IMR-90 (cell line): ENCODE measurements at regions not wholly inside any gene's neighbourhood (a gene's known extent, or its start where the extent isn't known, plus 50 kb on each side); places are given as distances from the start of the nearest gene placed in this dataset.

Source experiments
- ATAC-seq: fragments of 200-7000 bp; cut with Tn5 transposase; 2 replicates; pipeline ENCODE4 v1.9.1; 2020; ENCODE audit warnings: low read depth, mild to moderate bottlenecking, moderate library complexity
- BruUV-seq: library from RNA; stranded (reverse); fragments of 400-500 nt; replicated peaks from 2 replicates; lab custom pipeline; 2021; lab: Mats Ljungman, UMichigan
- CTCF ChIA-PET: fragments of 300-600 bp; formaldehyde crosslinking; extraction: SDS; loops from one replicate; lab custom pipeline; 2021; ENCODE audit warnings: antibody characterized with exemption; lab: Yijun Ruan, JAX
- POLR2A ChIA-PET: fragments of 300-600 bp; sonication (Branson Sonifier 250); formaldehyde crosslinking; loops from one replicate; lab custom pipeline; 2022; ENCODE audit warnings: antibody characterized with exemption; ENCODE audit not compliant: unreplicated experiment; lab: Charles Lee
- DNase-seq: peaks from one replicate; pipeline ENCODE4 v3.0.0; 2013
- H2AFZ ChIP-seq: replicated peaks from 2 replicates; pipeline ENCODE3; 2013; ENCODE audit warnings: low read length, mild to moderate bottlenecking; ENCODE audit not compliant: poor library complexity
- H2AK5ac ChIP-seq: 2 replicates; pipeline ENCODE4 v1.6.1; 2013; ENCODE audit warnings: low read depth, low read length, inconsistent platforms
- H2AK9ac ChIP-seq: replicated peaks from 2 replicates; pipeline ENCODE3; 2013; ENCODE audit warnings: mild to moderate bottlenecking, low read depth, low read length, moderate library complexity; ENCODE audit not compliant: poor library complexity
- H2BK120ac ChIP-seq: 2 replicates; pipeline ENCODE4 v1.6.1; 2013; ENCODE audit warnings: low read depth, low read length, inconsistent platforms
- H2BK15ac ChIP-seq: 3 replicates; pipeline ENCODE4 v1.6.1; 2013; ENCODE audit warnings: low read depth, low read length, inconsistent platforms
- H2BK20ac ChIP-seq: 2 replicates; pipeline ENCODE4 v1.6.1; 2013; ENCODE audit warnings: low read depth, mild to moderate bottlenecking, inconsistent platforms, low read length, moderate library complexity
- H2BK5ac ChIP-seq: 2 replicates; pipeline ENCODE4 v1.6.1; 2013; ENCODE audit warnings: mild to moderate bottlenecking, low read depth, low read length, inconsistent platforms; ENCODE audit not compliant: poor library complexity, severe bottlenecking
- H3K14ac ChIP-seq: replicated peaks from 2 replicates; pipeline ENCODE4 v1.6.1; 2013; ENCODE audit warnings: low read depth, low read length, inconsistent platforms
- H3K18ac ChIP-seq: 2 replicates; pipeline ENCODE4 v1.6.1; 2013; ENCODE audit warnings: low read depth, low read length, control low read depth
- H3K23ac ChIP-seq: 2 replicates; pipeline ENCODE4 v1.6.1; 2013; ENCODE audit warnings: low read depth, low read length, inconsistent platforms
- H3K27ac ChIP-seq: 2 replicates; pipeline ENCODE4 v1.5.1; 2013; ENCODE audit warnings: mild to moderate bottlenecking, control low read depth, low read length; ENCODE audit not compliant: insufficient read depth
- H3K27me3 ChIP-seq: 2 replicates; pipeline ENCODE4 v1.6.1; 2013; ENCODE audit warnings: low read length; ENCODE audit not compliant: control insufficient read depth, insufficient read depth
- H3K36me3 ChIP-seq: 2 replicates; pipeline ENCODE4 v1.6.1; 2013; ENCODE audit warnings: low read length, mixed read lengths; ENCODE audit not compliant: control insufficient read depth, insufficient read depth
- H3K4ac ChIP-seq: 2 replicates; pipeline ENCODE4 v1.6.1; 2013; ENCODE audit warnings: low read depth, low read length, inconsistent platforms
- H3K4me1 ChIP-seq: 2 replicates; pipeline ENCODE4 v1.6.1; 2013; ENCODE audit warnings: low read length, mixed read lengths; ENCODE audit not compliant: control insufficient read depth, insufficient read depth
- H3K4me2 ChIP-seq: 2 replicates; pipeline ENCODE4 v1.6.1; 2013; ENCODE audit warnings: low read depth, mild to moderate bottlenecking, control low read depth, low read length, moderate library complexity
- H3K4me3 ChIP-seq: 2 replicates; pipeline ENCODE4 v1.5.1; 2013; ENCODE audit warnings: low read depth, mild to moderate bottlenecking, control low read depth, low read length, moderate library complexity; ENCODE audit not compliant: insufficient read depth
- H3K56ac ChIP-seq: 2 replicates; pipeline ENCODE4 v1.6.1; 2013; ENCODE audit warnings: low read length, inconsistent platforms; ENCODE audit not compliant: insufficient read depth; ENCODE audit errors: extremely low read depth
- H3K79me1 ChIP-seq, 2 experiments: 2 replicates each; pipeline ENCODE4 v1.6.1; 2013; ENCODE audit warnings: low read length in 2 of 2, inconsistent platforms in 1 of 2, low read depth in 1 of 2
- H3K9ac ChIP-seq: 2 replicates; pipeline ENCODE4 v1.6.1; 2013; ENCODE audit warnings: low read depth, low read length, control low read depth
- H3K9me1 ChIP-seq: 2 replicates; pipeline ENCODE4 v1.6.1; 2013; ENCODE audit warnings: low read length, inconsistent platforms; ENCODE audit not compliant: insufficient read depth
- H3K9me3 ChIP-seq: 2 replicates; pipeline ENCODE4 v1.6.1; 2013; ENCODE audit warnings: low read length; ENCODE audit not compliant: control insufficient read depth, insufficient read depth
- H4K20me1 ChIP-seq: 2 replicates; pipeline ENCODE4 v1.6.1; 2013; ENCODE audit warnings: low read length, inconsistent platforms; ENCODE audit not compliant: insufficient read depth
- H4K5ac ChIP-seq: 2 replicates; pipeline ENCODE4 v1.6.1; 2013; ENCODE audit warnings: mild to moderate bottlenecking, low read depth, low read length, control low read depth
- H4K8ac ChIP-seq, 2 experiments: 2 replicates each; pipeline ENCODE4 v1.6.1; 2013; ENCODE audit warnings: low read depth in 2 of 2, low read length in 2 of 2, control low read depth in 1 of 2, inconsistent platforms in 1 of 2
- H4K91ac ChIP-seq: 2 replicates; pipeline ENCODE4 v1.6.1; 2013; ENCODE audit warnings: low read depth, low read length, inconsistent platforms; ENCODE audit not compliant: insufficient read depth
- CEBPB ChIP-seq: IDR thresholded peaks from 2 replicates; pipeline ENCODE4 v1.6.1; 2012; ENCODE audit warnings: low read depth, low read length, improper control_type of control experiment
- RAD21 ChIP-seq: IDR thresholded peaks from 2 replicates; pipeline ENCODE4 v1.6.1; 2012; ENCODE audit warnings: low read length, improper control_type of control experiment
- WGBS, 2 experiments: methylation state at CpG; one replicate each; pipeline versions ENCODE4 v1.1.5 to v1.1.7; 2013; ENCODE audit warnings: missing lambda C conversion rate in 2 of 2; ENCODE audit not compliant: insufficient read length in 1 of 2; ENCODE audit errors: extremely low coverage in 2 of 2; 5-methylcytosine and 5-hydroxymethylcytosine counted together
- dilution Hi-C: fragments of 300-500 bp; cut with HindIII; formaldehyde crosslinking; loops from one replicate; pipeline ENCODE4 v1.14.3; 2018; ENCODE audit warnings: low sequenced_read_pairs; ENCODE audit not compliant: unreplicated experiment
- in situ Hi-C: fragments of 300-500 bp; cut with MboI; formaldehyde crosslinking; loops from 3 replicates; pipeline ENCODE4 v1.14.3; 2019; ENCODE audit warnings: low sequenced_read_pairs, inconsistent platforms, mixed read lengths
- intact Hi-C: fragments of 100-400 bp; cut with micrococcal nuclease; formaldehyde crosslinking; loops from 2 replicates; pipeline ENCODE4 v1.10.0; 2022

DNA sequence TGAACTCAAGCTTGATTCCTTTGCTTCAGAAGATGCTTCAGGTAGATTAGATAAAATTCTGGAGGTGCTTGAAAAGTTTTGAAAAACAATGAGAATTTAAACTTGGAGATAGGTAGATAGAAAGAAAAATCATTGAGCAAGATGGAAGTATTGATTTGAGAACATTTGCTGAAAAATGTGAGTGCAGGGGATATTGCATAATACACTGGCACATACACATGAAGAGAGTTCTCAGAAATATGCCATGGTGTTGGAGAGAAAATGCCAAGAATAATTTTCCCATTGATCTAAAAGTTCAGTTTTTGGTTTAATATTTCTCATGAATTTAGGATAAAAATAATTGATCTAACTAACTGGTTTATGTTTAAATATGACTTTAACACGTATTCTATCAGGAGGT lies 107.2 kb upstream of the GBE1 start:
- H4K8ac ChIP-seq = no peak overlapping the region
- WGBS, 2 experiments = no CpG with 5 or more reads among the region's 1 CpG
- H4K5ac ChIP-seq = no peak overlapping the region
- dilution Hi-C loops (no loop called here), intact Hi-C loops (no loop called here), in situ Hi-C loops (no loop called here)
- no peak overlapping the region for H3K4ac ChIP-seq
- H3K79me1 ChIP-seq = no peaks in the 10 kb centered on the region
- no peak overlapping the region for H2AFZ ChIP-seq
- no peak overlapping the region for H2BK120ac ChIP-seq
- DNase-seq (no peak), ATAC-seq (no peak)
- peak; percentile 30; the same call in 1 of the 2 replicates for TF ChIP-seq CEBPB
- no peak for TF ChIP-seq RAD21
- H3K9ac ChIP-seq = no peak overlapping the region
- H3K4me2 ChIP-seq = no peak overlapping the region
- H3K23ac ChIP-seq = no peak overlapping the region
- POLR2A ChIA-PET = no interaction called here
- H3K36me3 ChIP-seq = no peaks in the 10 kb centered on the region
- no peak overlapping the region for H3K4me3 ChIP-seq
- no peak overlapping the region for H3K56ac ChIP-seq
- H3K4me1 ChIP-seq = no peaks in the 10 kb centered on the region
- CTCF ChIA-PET = no interaction called here
- H2BK15ac ChIP-seq = no peak overlapping the region
- no peak overlapping the region for H2BK5ac ChIP-seq
- H4K20me1 ChIP-seq = no peaks in the 10 kb centered on the region
- H3K27ac ChIP-seq = no peak overlapping the region
- H2BK20ac ChIP-seq = no peak overlapping the region
- H3K14ac ChIP-seq = no peak overlapping the region
- H3K18ac ChIP-seq = no peak overlapping the region
- no peak overlapping the region for H2AK9ac ChIP-seq
- H3K27me3 ChIP-seq = no peaks in the 10 kb centered on the region; the same call in 1 of the 2 replicates
- H3K9me1 ChIP-seq = no peaks in the 10 kb centered on the region
- H4K91ac ChIP-seq = no peak overlapping the region
- H3K9me3 ChIP-seq = no peaks in the 10 kb centered on the region
- no TSS peak for BruUV-seq
- H2AK5ac ChIP-seq = no peak overlapping the region
